ENCODE measurements at regions not wholly inside any gene's neighbourhood (a gene's known extent, or its start where the extent isn't known, plus 50 kb on each side); places are given as distances from the start of the nearest gene placed in this dataset.

GRCh38 chr12:62078020-62078419, 182.2 kb upstream of the USP15 start:
- Histone ChIP-seq H3K4me3 (ENCODE audit: low read depth, low read length) (no peak overlapping the region), H3K9me3 (ENCODE audit: control insufficient read depth, insufficient read depth, low read depth, low read length) (no peaks in the 10 kb centered on the region), H3K36me3 (ENCODE audit: control insufficient read depth in 2 of 2, insufficient read depth in 1 of 2, low read length in 2 of 2) (no peaks in the 10 kb centered on the region), H3K4me1 (ENCODE audit: control insufficient read depth, insufficient read depth, low read length) (no peaks in the 10 kb centered on the region), H3K27ac (ENCODE audit: extremely low read depth, low read depth, low read length) (no peak overlapping the region)
- ChIA-PET CTCF (no interaction called here), POLR2A (no interaction called here)
- TF ChIP-seq HOXA7 (CRISPR knock-in tag; IDR thresholded peaks at IDR 0.05; ENCODE audit: borderline replicate concordance) = no peak
- TF ChIP-seq ZNF629 (tag by site-specific recombination; IDR thresholded peaks at IDR 0.05) = no peak
- TF ChIP-seq ZNF155 (tag by site-specific recombination; IDR thresholded peaks at IDR 0.05) = no peak
- TF ChIP-seq PRDM6 (tag by site-specific recombination; IDR thresholded peaks at IDR 0.05) = no peak

GRCh38 chr12:62082448-62082847, 177.8 kb upstream of the USP15 start:
- Histone ChIP-seq H3K4me1 (ENCODE audit: control insufficient read depth, insufficient read depth, low read length) (no peaks in the 10 kb centered on the region), H3K9me3 (ENCODE audit: control insufficient read depth, insufficient read depth, low read depth, low read length) (no peaks in the 10 kb centered on the region), H3K36me3 (ENCODE audit: control insufficient read depth in 2 of 2, insufficient read depth in 1 of 2, low read length in 2 of 2) (no peaks in the 10 kb centered on the region), H3K27ac (ENCODE audit: extremely low read depth, low read depth, low read length) (no peak overlapping the region), H3K4me3 (ENCODE audit: low read depth, low read length) (no peak overlapping the region)
- no peak for TF ChIP-seq ZBTB21 (tag by site-specific recombination; IDR thresholded peaks at IDR 0.05)
- no peak for TF ChIP-seq ZSCAN23 (tag by site-specific recombination; IDR thresholded peaks at IDR 0.05)
- no peak for TF ChIP-seq ZBTB1 (tag by site-specific recombination; IDR thresholded peaks at IDR 0.05)
- TF ChIP-seq ZNF777 (tag by site-specific recombination; IDR thresholded peaks at IDR 0.05; ENCODE audit: borderline replicate concordance) = no peak
- TF ChIP-seq ZNF366 (tag by site-specific recombination; conservative IDR thresholded peaks at IDR 0.05) = no peak
- no peak for TF ChIP-seq MEIS1 (CRISPR knock-in tag; IDR thresholded peaks at IDR 0.05; ENCODE audit: borderline replicate concordance)
- TF ChIP-seq ZNF239 (tag by site-specific recombination; IDR thresholded peaks at IDR 0.05) = no peak
- ChIA-PET CTCF (interaction anchor here (0.6 kb wide), 1 partner anchor 40 kb away, joined by 3 read pairs; no protein-coding TSS in a partner anchor), POLR2A (no interaction called here)

- POLR2A ChIA-PET = no interaction called here
- H3K4me3 ChIP-seq (ENCODE audit: low read depth, low read length) = no peak overlapping the region
- no peaks in the 10 kb centered on the region for H3K9me3 ChIP-seq (ENCODE audit: control insufficient read depth, insufficient read depth, low read depth, low read length)
- TF ChIP-seq ZNF585B (tag by site-specific recombination; IDR thresholded peaks at IDR 0.05) = 0 out of 2 replicates have a peak, but pooled peaks have one; percentile 14
- TF ChIP-seq ZNF473 (tag by site-specific recombination; IDR thresholded peaks at IDR 0.05) = no peak
- H3K36me3 ChIP-seq (ENCODE audit: control insufficient read depth in 2 of 2, insufficient read depth in 1 of 2, low read length in 2 of 2) = no peaks in the 10 kb centered on the region
- H3K27ac ChIP-seq (ENCODE audit: extremely low read depth, low read depth, low read length) = no peak overlapping the region
- no peaks in the 10 kb centered on the region for H3K4me1 ChIP-seq (ENCODE audit: control insufficient read depth, insufficient read depth, low read length)
- CTCF ChIA-PET = interaction anchor here (0.6 kb wide), 2 partner anchors 59 to 563 kb away, joined by 3 read pairs; no protein-coding TSS in a partner anchor
Observed at GRCh38 chr12:62098132-62098531, 162.1 kb upstream of the USP15 start.

GRCh38 chr12:62103748-62104147, 156.5 kb upstream of the USP15 start:
- no peaks in the 10 kb centered on the region for H3K9me3 ChIP-seq (ENCODE audit: control insufficient read depth, insufficient read depth, low read depth, low read length)
- CTCF ChIA-PET = interaction anchor here (0.6 to 0.7 kb wide), 2 partner anchors 968 to 1170 kb away, joined by 3 read pairs; no protein-coding TSS in a partner anchor
- no peak overlapping the region for H3K27ac ChIP-seq (ENCODE audit: extremely low read depth, low read depth, low read length)
- POLR2A ChIA-PET = no interaction called here
- H3K4me1 ChIP-seq (ENCODE audit: control insufficient read depth, insufficient read depth, low read length) = no peaks in the 10 kb centered on the region
- no peak overlapping the region for H3K4me3 ChIP-seq (ENCODE audit: low read depth, low read length)
- no peaks in the 10 kb centered on the region for H3K36me3 ChIP-seq (ENCODE audit: control insufficient read depth in 2 of 2, insufficient read depth in 1 of 2, low read length in 2 of 2)
- TF ChIP-seq ZNF398 (tag by site-specific recombination; IDR thresholded peaks at IDR 0.05) (no peak), ZNF426 (tag by site-specific recombination; IDR thresholded peaks at IDR 0.05) (no peak), ZNF26 (tag by site-specific recombination; IDR thresholded peaks at IDR 0.05) (no peak), TRIM28 (IDR thresholded peaks at IDR 0.05; ENCODE audit: borderline replicate concordance, low read length) (no peak), ZBTB49 (tag by site-specific recombination; IDR thresholded peaks at IDR 0.05; ENCODE audit: low read depth) (no peak), HOXA7 (CRISPR knock-in tag; IDR thresholded peaks at IDR 0.05; ENCODE audit: borderline replicate concordance) (no peak), ZNF501 (tag by site-specific recombination; IDR thresholded peaks at IDR 0.05) (no peak), ZNF202 (tag by site-specific recombination; IDR thresholded peaks at IDR 0.05; ENCODE audit: borderline replicate concordance) (no peak), ZNF155 (tag by site-specific recombination; IDR thresholded peaks at IDR 0.05) (no peak)

Measured in HEK293 (cell line).